HL-60 (cell line): ENCODE measurements at regions not wholly inside any gene's neighbourhood (a gene's known extent, or its start where the extent isn't known, plus 50 kb on each side); places are given as distances from the start of the nearest gene placed in this dataset.
A peak's percentile ranks its signal among the peaks of the same experiment; 100 is the strongest.

Experiments
- DNase-seq, 2 experiments: peaks; one replicate each; pipeline ENCODE4 v3.0.0-alpha.2; 2010 to 2020; ENCODE audit warnings: low read depth in 1 of 2, low spot score in 1 of 2
- H3K27ac ChIP-seq: fragments of 250-450 bp; sonication (Bioruptor Pico); replicated peaks from 2 replicates; pipeline ENCODE4 v1.5.1; 2020; ENCODE audit warnings: mild to moderate bottlenecking, moderate library complexity
- H3K27me3 ChIP-seq: fragments of 250-450 bp; sonication (Bioruptor Pico); 2 replicates; pipeline ENCODE4 v1.5.1; 2021; ENCODE audit warnings: mild to moderate bottlenecking, moderate library complexity; ENCODE audit not compliant: insufficient read depth, poor library complexity, severe bottlenecking
- H3K4me3 ChIP-seq: replicated peaks from 2 replicates; pipeline ENCODE4 v1.5.1; 2011; ENCODE audit warnings: mild to moderate bottlenecking, control low read depth, low read length; ENCODE audit not compliant: insufficient read depth
- GABPA ChIP-seq: IDR thresholded peaks from 2 replicates; pipeline ENCODE4 v1.6.1; 2012; ENCODE audit warnings: low read depth
- POLR2AphosphoS5 ChIP-seq: IDR thresholded peaks from 2 replicates; pipeline ENCODE4 v1.6.1; 2012; ENCODE audit warnings: low read depth
- SPI1 ChIP-seq: IDR thresholded peaks from 2 replicates; pipeline ENCODE4 v1.6.1; 2012; ENCODE audit warnings: low read depth, mild to moderate bottlenecking, borderline replicate concordance
- TF ChIP-seq, protein P1 (sequence below): IDR thresholded peaks from one replicate; pipeline ENCODE4 v1.5.1; 2011; ENCODE audit warnings: low read length, control low read depth, inconsistent platforms; ENCODE audit not compliant: insufficient read depth
- TF ChIP-seq, protein P2 (sequence below): IDR thresholded peaks from 2 replicates; pipeline ENCODE4 v1.6.1; 2012; ENCODE audit warnings: low read depth; ENCODE audit not compliant: insufficient replicate concordance

DNA sequence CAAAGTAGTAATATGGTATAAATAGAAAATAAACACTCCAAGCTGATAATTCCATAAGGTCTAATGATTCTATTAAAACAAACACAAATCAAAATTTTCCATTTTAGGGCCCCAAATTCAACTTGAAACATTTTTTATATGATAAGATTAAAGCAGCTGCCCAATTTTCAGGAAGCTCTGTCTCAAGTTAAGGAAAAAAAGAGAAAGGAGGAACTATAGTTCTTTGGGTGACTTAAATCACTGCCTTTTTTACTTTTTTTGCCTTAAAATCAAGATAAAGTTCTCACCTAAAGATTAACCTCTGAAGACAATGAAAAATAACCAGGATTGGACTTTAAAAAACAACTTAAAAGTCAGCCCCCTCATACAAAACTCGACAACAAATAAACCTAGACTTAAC lies 76.0 kb upstream of the IFNE start:
- no peak for TF ChIP-seq GABPA
- H3K27ac ChIP-seq: no peak overlapping the region
- no peak for DNase-seq
- H3K27me3 ChIP-seq: no peaks in the 10 kb centered on the region
- H3K4me3 ChIP-seq: no peak overlapping the region

DNA sequence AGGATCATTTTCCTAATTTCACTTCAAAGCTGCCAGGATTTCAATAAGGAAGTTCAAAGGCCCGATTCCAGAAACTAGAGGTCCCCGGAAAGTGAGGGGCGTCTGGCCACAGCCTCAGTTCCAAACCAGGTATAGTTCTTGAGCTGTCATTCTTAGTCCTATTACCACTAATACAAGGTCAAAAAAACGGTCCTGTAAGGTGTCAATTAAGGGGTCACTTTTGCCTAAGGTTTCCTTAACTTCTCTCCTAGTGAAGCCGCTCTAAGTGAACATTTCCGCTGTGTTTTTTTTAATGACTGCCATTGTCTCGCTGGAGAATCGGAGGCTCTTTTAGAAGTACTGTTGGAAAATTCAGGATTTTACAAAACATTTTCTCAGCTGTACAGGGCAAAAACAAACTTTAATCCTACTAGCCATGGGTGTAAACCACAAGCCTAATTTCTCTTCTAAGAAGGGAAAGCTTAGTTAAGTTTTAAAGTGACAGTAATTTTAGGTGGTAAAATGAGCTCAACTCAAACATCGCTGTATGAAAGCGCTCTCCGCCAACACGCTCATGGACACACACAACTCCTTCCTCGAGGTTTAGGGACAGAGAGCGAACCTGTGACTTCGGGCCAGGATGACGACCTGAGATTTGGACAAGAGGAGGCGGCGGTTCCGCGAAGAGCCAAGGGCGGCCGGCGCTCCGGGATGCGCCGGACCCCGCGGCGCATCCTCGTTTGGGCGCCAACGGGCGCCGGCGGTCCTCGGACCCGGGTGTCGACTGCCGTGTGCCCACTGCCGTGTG lies 76.7 kb upstream of the IFNE start:
- TF ChIP-seq SPI1 (no peak), POLR2AphosphoS5 (no peak), GABPA (no peak)
- TF ChIP-seq, protein P1, sequence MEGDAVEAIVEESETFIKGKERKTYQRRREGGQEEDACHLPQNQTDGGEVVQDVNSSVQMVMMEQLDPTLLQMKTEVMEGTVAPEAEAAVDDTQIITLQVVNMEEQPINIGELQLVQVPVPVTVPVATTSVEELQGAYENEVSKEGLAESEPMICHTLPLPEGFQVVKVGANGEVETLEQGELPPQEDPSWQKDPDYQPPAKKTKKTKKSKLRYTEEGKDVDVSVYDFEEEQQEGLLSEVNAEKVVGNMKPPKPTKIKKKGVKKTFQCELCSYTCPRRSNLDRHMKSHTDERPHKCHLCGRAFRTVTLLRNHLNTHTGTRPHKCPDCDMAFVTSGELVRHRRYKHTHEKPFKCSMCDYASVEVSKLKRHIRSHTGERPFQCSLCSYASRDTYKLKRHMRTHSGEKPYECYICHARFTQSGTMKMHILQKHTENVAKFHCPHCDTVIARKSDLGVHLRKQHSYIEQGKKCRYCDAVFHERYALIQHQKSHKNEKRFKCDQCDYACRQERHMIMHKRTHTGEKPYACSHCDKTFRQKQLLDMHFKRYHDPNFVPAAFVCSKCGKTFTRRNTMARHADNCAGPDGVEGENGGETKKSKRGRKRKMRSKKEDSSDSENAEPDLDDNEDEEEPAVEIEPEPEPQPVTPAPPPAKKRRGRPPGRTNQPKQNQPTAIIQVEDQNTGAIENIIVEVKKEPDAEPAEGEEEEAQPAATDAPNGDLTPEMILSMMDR: no peak
- TF ChIP-seq, protein P2, sequence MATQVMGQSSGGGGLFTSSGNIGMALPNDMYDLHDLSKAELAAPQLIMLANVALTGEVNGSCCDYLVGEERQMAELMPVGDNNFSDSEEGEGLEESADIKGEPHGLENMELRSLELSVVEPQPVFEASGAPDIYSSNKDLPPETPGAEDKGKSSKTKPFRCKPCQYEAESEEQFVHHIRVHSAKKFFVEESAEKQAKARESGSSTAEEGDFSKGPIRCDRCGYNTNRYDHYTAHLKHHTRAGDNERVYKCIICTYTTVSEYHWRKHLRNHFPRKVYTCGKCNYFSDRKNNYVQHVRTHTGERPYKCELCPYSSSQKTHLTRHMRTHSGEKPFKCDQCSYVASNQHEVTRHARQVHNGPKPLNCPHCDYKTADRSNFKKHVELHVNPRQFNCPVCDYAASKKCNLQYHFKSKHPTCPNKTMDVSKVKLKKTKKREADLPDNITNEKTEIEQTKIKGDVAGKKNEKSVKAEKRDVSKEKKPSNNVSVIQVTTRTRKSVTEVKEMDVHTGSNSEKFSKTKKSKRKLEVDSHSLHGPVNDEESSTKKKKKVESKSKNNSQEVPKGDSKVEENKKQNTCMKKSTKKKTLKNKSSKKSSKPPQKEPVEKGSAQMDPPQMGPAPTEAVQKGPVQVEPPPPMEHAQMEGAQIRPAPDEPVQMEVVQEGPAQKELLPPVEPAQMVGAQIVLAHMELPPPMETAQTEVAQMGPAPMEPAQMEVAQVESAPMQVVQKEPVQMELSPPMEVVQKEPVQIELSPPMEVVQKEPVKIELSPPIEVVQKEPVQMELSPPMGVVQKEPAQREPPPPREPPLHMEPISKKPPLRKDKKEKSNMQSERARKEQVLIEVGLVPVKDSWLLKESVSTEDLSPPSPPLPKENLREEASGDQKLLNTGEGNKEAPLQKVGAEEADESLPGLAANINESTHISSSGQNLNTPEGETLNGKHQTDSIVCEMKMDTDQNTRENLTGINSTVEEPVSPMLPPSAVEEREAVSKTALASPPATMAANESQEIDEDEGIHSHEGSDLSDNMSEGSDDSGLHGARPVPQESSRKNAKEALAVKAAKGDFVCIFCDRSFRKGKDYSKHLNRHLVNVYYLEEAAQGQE: no peak
- DNase-seq: no peak
- Histone ChIP-seq H3K27ac (no peak overlapping the region), H3K27me3 (no peaks in the 10 kb centered on the region), H3K4me3 (peak overlapping the region; percentile 49)

DNA sequence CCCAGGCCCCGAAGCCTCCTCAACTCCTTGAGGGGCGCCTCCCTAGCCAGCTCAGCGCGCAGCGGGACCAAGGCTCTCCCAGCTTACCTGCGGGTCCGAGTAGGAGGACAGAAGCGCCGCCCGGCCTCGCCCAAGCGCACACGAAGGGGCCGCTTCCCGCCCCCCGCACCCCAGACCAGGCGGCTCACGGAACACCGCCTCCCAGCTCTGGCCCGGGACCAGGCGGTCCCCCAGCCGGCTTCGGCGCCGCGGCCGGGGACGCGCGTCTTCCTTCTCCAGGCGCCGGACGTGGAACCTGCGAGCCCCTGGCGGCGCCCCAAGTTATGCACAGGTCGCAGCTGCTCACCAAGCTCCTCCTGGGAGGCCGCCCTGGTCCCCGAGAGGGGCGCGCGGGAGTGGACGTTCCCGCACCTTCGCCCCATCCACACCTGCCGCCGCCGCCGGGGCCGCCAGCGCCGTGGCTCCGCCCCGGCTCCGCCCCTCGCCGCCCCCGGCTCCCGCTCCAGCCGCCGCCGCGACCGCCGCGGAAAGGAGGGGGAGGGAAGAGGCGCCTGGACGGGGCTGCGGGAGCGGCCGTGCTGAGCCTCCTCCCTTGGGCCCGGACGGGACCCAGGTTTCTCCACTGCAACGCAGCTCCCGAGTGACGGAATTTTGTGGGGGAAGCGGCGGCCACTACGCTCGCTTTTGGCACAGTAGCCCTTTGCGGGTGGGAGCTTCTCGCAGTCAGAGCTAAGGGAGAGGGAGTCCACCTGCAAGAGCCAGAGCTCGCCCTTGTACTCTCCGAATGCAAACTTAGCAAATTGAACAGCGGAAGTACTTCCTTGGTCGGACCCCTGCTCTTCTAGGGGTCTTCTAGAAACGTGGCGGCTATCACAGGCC lies 77.5 kb upstream of the IFNE start:
- DNase-seq: no peak
- no peak overlapping the region for H3K27ac ChIP-seq
- H3K27me3 ChIP-seq: no peaks in the 10 kb centered on the region
- peak overlapping the region; percentile 49 for H3K4me3 ChIP-seq
- TF ChIP-seq POLR2AphosphoS5: no peak
- TF ChIP-seq, protein P1: no peak
- TF ChIP-seq, protein P2: no peak
- TF ChIP-seq SPI1: no peak
- no peak for TF ChIP-seq GABPA

DNA sequence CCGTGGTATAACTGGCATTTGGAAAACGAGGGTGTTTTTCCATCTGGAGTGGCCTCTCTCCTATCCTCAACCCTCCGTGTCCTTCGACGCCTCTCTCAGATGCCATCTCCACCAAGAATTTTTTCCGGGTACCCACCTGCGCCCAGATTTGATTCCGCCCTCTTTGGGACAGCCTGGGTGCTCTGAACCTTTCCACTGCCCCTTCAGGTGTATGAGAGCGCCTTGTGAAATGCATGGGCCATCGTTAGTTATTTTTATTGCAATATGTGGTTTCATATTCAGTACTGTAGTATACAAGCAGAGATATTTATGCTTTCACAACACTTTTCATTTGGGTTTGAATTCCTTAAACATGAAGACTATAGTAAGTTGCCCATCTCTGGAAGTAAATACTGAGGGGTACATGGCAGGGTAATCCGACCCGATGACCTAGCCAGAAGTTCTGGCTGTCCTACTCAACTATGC lies 78.2 kb upstream of the IFNE start:
- no peak overlapping the region for H3K4me3 ChIP-seq

More for the DNA sequence above, 78.2 kb upstream of the IFNE start:
- no peaks in the 10 kb centered on the region for H3K27me3 ChIP-seq
- TF ChIP-seq, protein P2: no peak
- TF ChIP-seq, protein P1: no peak
- TF ChIP-seq POLR2AphosphoS5 (no peak), SPI1 (no peak), GABPA (no peak)
- no peak overlapping the region for H3K27ac ChIP-seq
- no peak for DNase-seq
